CD4-positive, alpha-beta memory T cell (primary cell): ENCODE measurements at regions not wholly inside any gene's neighbourhood (a gene's known extent, or its start where the extent isn't known, plus 50 kb on each side); places are given as distances from the start of the nearest gene placed in this dataset.

Experiments
- CTCF ChIA-PET: fragments of 350-600 bp; sonication (Branson Sonifier 250); formaldehyde crosslinking; loops from one replicate; lab custom pipeline; 2021; ENCODE audit warnings: inconsistent platforms; ENCODE audit not compliant: partially characterized antibody; lab: Charles Lee
- POLR2A ChIA-PET: fragments of 350-600 bp; sonication (Branson Sonifier 250); formaldehyde crosslinking; loops from one replicate; lab custom pipeline; 2021; ENCODE audit not compliant: partially characterized antibody; lab: Charles Lee
- DNase-seq, 5 donors: peaks; one replicate each; pipeline versions ENCODE4 v3.0.0 to v3.0.0-alpha.2; 2020 to 2022; ENCODE audit warnings: mixed read lengths in 1 of 5
- H3K27ac ChIP-seq: one replicate; pipeline ENCODE4 v1.7.0; 2013; ENCODE audit warnings: low read depth, low read length
- H3K27me3 ChIP-seq: 2 replicates; pipeline ENCODE4 v1.7.0; 2013; ENCODE audit warnings: mild to moderate bottlenecking, low read length, moderate library complexity; ENCODE audit not compliant: insufficient read depth
- H3K36me3 ChIP-seq: 2 replicates; pipeline ENCODE4 v1.7.0; 2013; ENCODE audit warnings: mild to moderate bottlenecking, low read length, moderate library complexity; ENCODE audit not compliant: insufficient read depth
- H3K4me1 ChIP-seq: 2 replicates; pipeline ENCODE4 v1.7.0; 2013; ENCODE audit warnings: mild to moderate bottlenecking, low read length, moderate library complexity; ENCODE audit not compliant: insufficient read depth
- H3K4me3 ChIP-seq, 2 donors: one replicate each; pipeline ENCODE4 v1.7.0; 2013; ENCODE audit warnings: low read length in 2 of 2, mild to moderate bottlenecking in 1 of 2
- H3K9me3 ChIP-seq, 2 donors: one replicate each; pipeline ENCODE4 v1.7.0; 2013; ENCODE audit warnings: low read length in 2 of 2, control low read depth in 1 of 2; ENCODE audit not compliant: control insufficient read depth in 1 of 2
- H3K27ac Mint-ChIP-seq, 7 donors: one replicate each; pipeline ENCODE4 v1.8.0; 2020 to 2021; ENCODE audit warnings: mixed read lengths in 7 of 7, mild to moderate bottlenecking in 6 of 7, inconsistent platforms in 3 of 7, moderate library complexity in 3 of 7
- H3K27me3 Mint-ChIP-seq, 2 donors: one replicate each; pipeline ENCODE4 v1.8.0; 2020 to 2021; ENCODE audit warnings: mixed read lengths in 2 of 2
- H3K36me3 Mint-ChIP-seq, 2 donors: one replicate each; pipeline ENCODE4 v1.8.0; 2020 to 2021; ENCODE audit warnings: mixed read lengths in 2 of 2, inconsistent platforms in 1 of 2, mild to moderate bottlenecking in 1 of 2
- H3K4me1 Mint-ChIP-seq, 4 donors: one replicate each; pipeline ENCODE4 v1.8.0; 2020 to 2021; ENCODE audit warnings: mixed read lengths in 4 of 4, mild to moderate bottlenecking in 1 of 4
- H3K4me3 Mint-ChIP-seq, 8 donors: one replicate each; pipeline ENCODE4 v1.8.0; 2020 to 2021; ENCODE audit warnings: mixed read lengths in 8 of 8, mild to moderate bottlenecking in 7 of 8, moderate library complexity in 6 of 8, inconsistent platforms in 3 of 8
- H3K9me3 Mint-ChIP-seq, 8 donors: one replicate each; pipeline ENCODE4 v1.8.0; 2020 to 2021; ENCODE audit warnings: mixed read lengths in 8 of 8, mild to moderate bottlenecking in 5 of 8, inconsistent platforms in 3 of 8, moderate library complexity in 1 of 8
- intact Hi-C: fragments of 100-400 bp; cut with micrococcal nuclease; formaldehyde crosslinking; loops from one replicate; pipeline ENCODE4 v1.15.1; 2023

- Histone ChIP-seq H3K4me3 (no peak overlapping the region), H3K27me3 (no peaks in the 10 kb centered on the region), H3K27ac (no peak overlapping the region), H3K4me1 (no peaks in the 10 kb centered on the region), H3K36me3 (no peaks in the 10 kb centered on the region), H3K9me3 (no peaks in the 10 kb centered on the region)
- Mint-ChIP-seq H3K4me1 (no peaks in the 10 kb centered on the region), H3K27me3 (no peaks in the 10 kb centered on the region), H3K9me3 (peaks cover under 1 to 14% (median 6%) of the 10 kb centered on the region in 8 donors), H3K27ac (no peak overlapping the region), H3K4me3 (no peak overlapping the region), H3K36me3 (no peaks in the 10 kb centered on the region)
- ChIA-PET CTCF (no interaction called here), POLR2A (no interaction called here)
- no peak for DNase-seq
- intact Hi-C loops: no loop called here
These were observed 101.7 kb upstream of the BMP2 start for GRCh38 chr20:6665621-6666355.

- Mint-ChIP-seq H3K4me3 (no peak overlapping the region), H3K27ac (no peak overlapping the region), H3K4me1 (no peaks in the 10 kb centered on the region), H3K9me3 (peaks cover 0 to 16% (median 6%) of the 10 kb centered on the region in 8 donors), H3K27me3 (no peaks in the 10 kb centered on the region), H3K36me3 (no peaks in the 10 kb centered on the region)
- H3K4me3 ChIP-seq: no peak overlapping the region
- no peaks in the 10 kb centered on the region for H3K4me1 ChIP-seq
- POLR2A ChIA-PET: no interaction called here
- no peaks in the 10 kb centered on the region for H3K27me3 ChIP-seq
- no peak for DNase-seq
- no peak overlapping the region for H3K27ac ChIP-seq
- CTCF ChIA-PET: no interaction called here
- intact Hi-C loops: no loop called here
- H3K9me3 ChIP-seq: no peaks in the 10 kb centered on the region
- no peaks in the 10 kb centered on the region for H3K36me3 ChIP-seq
These were observed 102.3 kb upstream of the BMP2 start for GRCh38 chr20:6665161-6665560.

- POLR2A ChIA-PET: no interaction called here
- H3K27me3 ChIP-seq: no peaks in the 10 kb centered on the region
- Mint-ChIP-seq H3K27me3 (no peaks in the 10 kb centered on the region), H3K9me3 (peaks cover 0 to 15% (median 6%) of the 10 kb centered on the region in 8 donors), H3K27ac (no peak overlapping the region), H3K4me3 (no peak overlapping the region), H3K36me3 (no peaks in the 10 kb centered on the region), H3K4me1 (no peaks in the 10 kb centered on the region)
- no peak overlapping the region for H3K27ac ChIP-seq
- H3K9me3 ChIP-seq: no peaks in the 10 kb centered on the region
- H3K36me3 ChIP-seq: no peaks in the 10 kb centered on the region
- no peaks in the 10 kb centered on the region for H3K4me1 ChIP-seq
- CTCF ChIA-PET: no interaction called here
- intact Hi-C loops: no loop called here
- DNase-seq: no peak
- no peak overlapping the region for H3K4me3 ChIP-seq
These were observed 102.9 kb upstream of the BMP2 start for GRCh38 chr20:6664574-6664973.

GRCh38 chr20:6663751-6664388 is 103.6 kb upstream of the BMP2 start:
- no peaks in the 10 kb centered on the region for H3K27me3 ChIP-seq
- no peak overlapping the region for H3K4me3 Mint-ChIP-seq
- CTCF ChIA-PET: no interaction called here
- POLR2A ChIA-PET: no interaction called here
- H3K27ac Mint-ChIP-seq: no peak overlapping the region
- H3K4me1 ChIP-seq: no peaks in the 10 kb centered on the region
- intact Hi-C loops: no loop called here
- no peaks in the 10 kb centered on the region for H3K9me3 ChIP-seq
- peaks cover 0 to 15% (median 6%) of the 10 kb centered on the region in 8 donors for H3K9me3 Mint-ChIP-seq
- no peak overlapping the region for H3K27ac ChIP-seq
- H3K27me3 Mint-ChIP-seq: no peaks in the 10 kb centered on the region
- DNase-seq: no peak
- H3K4me3 ChIP-seq: no peak overlapping the region
- no peaks in the 10 kb centered on the region for H3K4me1 Mint-ChIP-seq
- H3K36me3 ChIP-seq: no peaks in the 10 kb centered on the region
- no peaks in the 10 kb centered on the region for H3K36me3 Mint-ChIP-seq

- POLR2A ChIA-PET: no interaction called here
- Mint-ChIP-seq H3K9me3 (peaks cover 0 to 15% (median 6%) of the 10 kb centered on the region in 8 donors), H3K27me3 (no peaks in the 10 kb centered on the region), H3K4me3 (no peak overlapping the region), H3K4me1 (no peaks in the 10 kb centered on the region), H3K27ac (no peak overlapping the region), H3K36me3 (no peaks in the 10 kb centered on the region)
- DNase-seq: no peak
- Histone ChIP-seq H3K4me1 (no peaks in the 10 kb centered on the region), H3K9me3 (no peaks in the 10 kb centered on the region), H3K4me3 (no peak overlapping the region), H3K27ac (no peak overlapping the region), H3K36me3 (no peaks in the 10 kb centered on the region), H3K27me3 (no peaks in the 10 kb centered on the region)
- CTCF ChIA-PET: no interaction called here
- intact Hi-C loops: no loop called here
These were observed 104.4 kb upstream of the BMP2 start for GRCh38 chr20:6663104-6663503.

- no peaks in the 10 kb centered on the region for H3K36me3 Mint-ChIP-seq
- Histone ChIP-seq H3K4me1 (no peaks in the 10 kb centered on the region), H3K9me3 (no peaks in the 10 kb centered on the region), H3K4me3 (no peak overlapping the region), H3K27ac (no peak overlapping the region), H3K36me3 (no peaks in the 10 kb centered on the region), H3K27me3 (no peaks in the 10 kb centered on the region)
- no peak for DNase-seq
- intact Hi-C loops: no loop called here
- ChIA-PET POLR2A (no interaction called here), CTCF (no interaction called here)
- peaks cover 0 to 13% (median 6%) of the 10 kb centered on the region in 8 donors for H3K9me3 Mint-ChIP-seq
- H3K27me3 Mint-ChIP-seq: no peaks in the 10 kb centered on the region
- no peaks in the 10 kb centered on the region for H3K4me1 Mint-ChIP-seq
- no peak overlapping the region for H3K4me3 Mint-ChIP-seq
- H3K27ac Mint-ChIP-seq: no peak overlapping the region
These were observed 105.2 kb upstream of the BMP2 start for GRCh38 chr20:6662309-6662708.

GRCh38 chr20:6660441-6660840 is 107.0 kb upstream of the BMP2 start:
- Mint-ChIP-seq H3K36me3 (no peaks in the 10 kb centered on the region), H3K4me3 (no peak overlapping the region), H3K27ac (no peak overlapping the region), H3K9me3 (peaks cover 0 to 15% (median 6%) of the 10 kb centered on the region in 8 donors), H3K27me3 (no peaks in the 10 kb centered on the region), H3K4me1 (no peaks in the 10 kb centered on the region)
- Histone ChIP-seq H3K36me3 (no peaks in the 10 kb centered on the region), H3K27ac (no peak overlapping the region), H3K4me3 (no peak overlapping the region), H3K27me3 (no peaks in the 10 kb centered on the region), H3K9me3 (no peaks in the 10 kb centered on the region), H3K4me1 (no peaks in the 10 kb centered on the region)
- DNase-seq: no peak
- ChIA-PET CTCF (no interaction called here), POLR2A (no interaction called here)
- intact Hi-C loops: no loop called here
